Progenitor cell of endocrine pancreas (in vitro differentiated cells): ENCODE measurements at regions not wholly inside any gene's neighbourhood (a gene's known extent, or its start where the extent isn't known, plus 50 kb on each side); places are given as distances from the start of the nearest gene placed in this dataset.

Experiments used
- DNase-seq: peaks from one replicate; pipeline ENCODE4 v3.0.0; 2021; ENCODE audit warnings: low spot score; ENCODE audit not compliant: unreplicated experiment
- H3K27ac Mint-ChIP-seq: 2 replicates; pipeline ENCODE4 v1.8.0; 2021; ENCODE audit warnings: mild to moderate bottlenecking, moderate library complexity, mixed read lengths
- H3K27me3 Mint-ChIP-seq: 2 replicates; pipeline ENCODE4 v1.8.0; 2021; ENCODE audit warnings: mixed read lengths
- H3K36me3 Mint-ChIP-seq: 2 replicates; pipeline ENCODE4 v1.8.0; 2022; ENCODE audit warnings: mixed read lengths; ENCODE audit not compliant: insufficient read depth
- H3K4me1 Mint-ChIP-seq: 2 replicates; pipeline ENCODE4 v1.8.0; 2021; ENCODE audit warnings: low read depth, mixed read lengths
- H3K4me3 Mint-ChIP-seq: 2 replicates; pipeline ENCODE4 v1.8.0; 2021; ENCODE audit warnings: low read depth, mild to moderate bottlenecking, moderate library complexity, mixed read lengths
- H3K9me3 Mint-ChIP-seq: 2 replicates; pipeline ENCODE4 v1.8.0; 2021; ENCODE audit warnings: low read depth, mixed read lengths
- CTCF ChIP-seq: fragments of 200-600 bp; sonication (generic); IDR thresholded peaks from one replicate; pipeline ENCODE4 v1.5.0; 2021; ENCODE audit warnings: antibody characterized with exemption, mild to moderate bottlenecking; ENCODE audit not compliant: unreplicated experiment

- Mint-ChIP-seq H3K4me3 (no peak overlapping the region), H3K36me3 (no peaks in the 10 kb centered on the region), H3K27ac (no peak overlapping the region), H3K9me3 (no peaks in the 10 kb centered on the region), H3K4me1 (no peaks in the 10 kb centered on the region), H3K27me3 (no peaks in the 10 kb centered on the region)
- DNase-seq: no peak
- no peak for TF ChIP-seq CTCF
Measured at GRCh38 chr12:30484658-30485057, 211.0 kb downstream of the IPO8 start.

- DNase-seq: no peak
- Mint-ChIP-seq H3K27me3 (no peaks in the 10 kb centered on the region), H3K9me3 (no peaks in the 10 kb centered on the region), H3K27ac (no peak overlapping the region), H3K36me3 (no peaks in the 10 kb centered on the region), H3K4me3 (no peak overlapping the region), H3K4me1 (no peaks in the 10 kb centered on the region)
- no peak for TF ChIP-seq CTCF
Measured at GRCh38 chr12:30482650-30483049, 213.0 kb downstream of the IPO8 start.

DNA sequence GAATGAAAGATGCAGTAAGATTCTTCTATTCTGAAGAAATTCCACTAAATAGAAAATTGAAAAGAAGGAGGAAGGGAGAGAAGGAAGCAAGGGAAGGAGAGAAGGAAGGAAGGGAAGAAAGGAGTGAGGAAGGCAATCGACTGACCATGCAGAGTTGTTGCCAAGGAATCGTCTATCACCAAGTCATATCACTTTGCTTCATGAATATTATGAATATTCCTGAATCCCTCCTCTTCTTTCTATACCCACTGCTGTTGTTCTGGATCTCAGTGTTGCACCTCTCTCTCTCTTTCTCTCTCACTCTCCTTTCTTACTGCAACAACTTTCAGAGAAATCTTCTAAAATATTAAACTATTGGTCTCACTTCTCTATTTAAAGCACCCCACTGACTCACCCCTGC, 222.4 kb downstream of the IPO8 start:
- no peak overlapping the region for H3K27ac Mint-ChIP-seq
- peaks cover 39% of the 10 kb centered on the region for H3K9me3 Mint-ChIP-seq
- H3K4me3 Mint-ChIP-seq: no peak overlapping the region
- TF ChIP-seq CTCF: no peak
- no peaks in the 10 kb centered on the region for H3K27me3 Mint-ChIP-seq
- no peaks in the 10 kb centered on the region for H3K36me3 Mint-ChIP-seq
- H3K4me1 Mint-ChIP-seq: no peaks in the 10 kb centered on the region
- DNase-seq: no peak

- H3K4me1 Mint-ChIP-seq: no peaks in the 10 kb centered on the region
- no peak overlapping the region for H3K4me3 Mint-ChIP-seq
- no peaks in the 10 kb centered on the region for H3K36me3 Mint-ChIP-seq
- H3K27me3 Mint-ChIP-seq: no peaks in the 10 kb centered on the region
- H3K9me3 Mint-ChIP-seq: peaks cover 23% of the 10 kb centered on the region
- no peak overlapping the region for H3K27ac Mint-ChIP-seq
- DNase-seq: no peak
- no peak for TF ChIP-seq CTCF
Measured at GRCh38 chr12:30466093-30466585, 229.5 kb downstream of the IPO8 start.

DNA sequence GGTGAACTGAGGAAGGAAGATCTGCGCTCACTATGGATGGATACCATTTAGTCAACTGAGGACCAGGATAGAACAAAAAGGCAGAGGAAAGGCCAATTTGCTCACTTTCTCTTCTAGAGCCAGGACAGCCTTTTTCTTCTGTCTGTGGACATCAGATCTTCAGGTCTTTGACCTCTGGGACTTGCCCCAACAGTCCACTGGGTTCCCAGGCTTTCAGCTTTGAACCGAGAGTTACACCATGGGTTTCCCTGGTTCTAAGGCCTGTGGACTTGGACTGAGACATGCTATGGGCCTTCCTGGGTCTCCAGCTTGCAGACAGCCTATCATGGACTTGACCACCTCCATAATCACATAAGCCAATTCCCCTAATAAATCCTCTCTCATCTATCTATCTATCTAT, 232.0 kb downstream of the IPO8 start:
- no peak for DNase-seq
- no peak for TF ChIP-seq CTCF
- Mint-ChIP-seq H3K4me3 (no peak overlapping the region), H3K27me3 (no peaks in the 10 kb centered on the region), H3K4me1 (no peaks in the 10 kb centered on the region), H3K9me3 (peaks cover 1% of the 10 kb centered on the region), H3K36me3 (no peaks in the 10 kb centered on the region), H3K27ac (no peak overlapping the region)

- Mint-ChIP-seq H3K27ac (no peak overlapping the region), H3K9me3 (peaks cover 3% of the 10 kb centered on the region), H3K4me1 (no peaks in the 10 kb centered on the region), H3K4me3 (no peak overlapping the region), H3K36me3 (no peaks in the 10 kb centered on the region), H3K27me3 (no peaks in the 10 kb centered on the region)
- TF ChIP-seq CTCF: no peak
- DNase-seq: no peak
Measured at GRCh38 chr12:30462249-30462648, 233.4 kb downstream of the IPO8 start.
